AG10803 (cell line): ENCODE measurements at regions not wholly inside any gene's neighbourhood (a gene's known extent, or its start where the extent isn't known, plus 50 kb on each side); places are given as distances from the start of the nearest gene placed in this dataset.

ENCODE experiments used
- DNase-seq: peaks from one replicate; pipeline ENCODE4 v3.0.0; 2010; ENCODE audit warnings: low read depth
- H3K4me3 ChIP-seq: 2 replicates; pipeline ENCODE4 v1.5.1; 2011; ENCODE audit warnings: mild to moderate bottlenecking, low read length, control low read depth
- CTCF ChIP-seq: conservative IDR thresholded peaks from 2 replicates; pipeline ENCODE4 v1.5.1; 2011; ENCODE audit warnings: mild to moderate bottlenecking, low read length, control low read depth, inconsistent platforms

DNA sequence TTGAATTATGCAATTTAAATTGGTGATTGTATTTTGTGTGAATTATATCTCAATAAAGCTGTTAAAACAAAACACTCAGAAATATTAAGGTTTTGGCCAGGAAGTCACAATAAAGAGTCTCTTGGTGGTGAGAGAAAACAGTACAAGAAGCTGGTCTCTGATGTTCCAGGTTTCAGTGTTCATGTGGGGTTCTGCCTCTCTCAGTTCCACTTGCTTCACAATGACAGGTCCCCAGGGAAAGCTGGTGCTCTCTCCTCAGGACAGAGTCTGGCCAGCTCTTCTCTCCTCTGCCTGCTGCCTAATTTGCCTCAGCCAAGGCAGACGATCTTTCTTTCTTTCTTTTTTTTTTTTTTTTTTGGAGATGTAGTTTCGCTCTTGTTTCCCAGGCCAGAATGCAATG is 342.9 kb upstream of the PLXNA2 start:
- DNase-seq: no peak
- TF ChIP-seq CTCF: no peak
- H3K4me3 ChIP-seq: no peak overlapping the region

DNA sequence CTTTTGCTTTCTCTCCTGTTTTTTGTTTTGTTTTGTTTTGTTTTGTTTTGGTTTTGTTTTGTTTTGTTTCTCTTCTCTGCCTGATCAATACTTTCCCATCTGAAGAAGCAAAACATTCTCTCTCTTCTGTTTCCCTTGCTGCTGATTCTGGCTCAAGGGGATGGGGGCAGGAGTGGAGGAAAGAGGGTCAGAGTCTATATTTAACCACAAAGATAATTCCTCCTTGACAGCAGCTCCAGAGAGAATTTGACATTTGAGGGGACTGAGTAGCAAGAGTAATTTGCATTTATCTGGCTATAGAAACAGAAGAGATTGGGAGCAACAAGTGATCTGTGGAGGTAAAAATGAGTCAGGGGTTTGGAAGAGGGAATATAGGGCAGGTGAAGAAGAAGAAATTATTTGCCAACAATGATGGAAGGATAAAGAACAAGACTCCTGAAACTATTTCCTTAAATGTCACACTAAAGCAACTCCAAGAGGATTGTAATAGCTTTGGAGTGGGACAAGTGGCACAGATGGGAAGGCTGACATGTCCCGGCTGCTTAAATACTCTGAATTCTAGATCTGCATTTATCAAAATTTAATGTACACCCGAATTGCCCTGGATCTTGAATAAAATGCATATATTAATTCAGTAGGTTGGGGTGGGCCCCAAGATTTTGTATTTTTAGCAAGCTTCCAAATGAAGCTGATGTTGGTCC is 349.3 kb upstream of the PLXNA2 start:
- TF ChIP-seq CTCF: no peak
- no peak overlapping the region for H3K4me3 ChIP-seq
- no peak for DNase-seq

DNA sequence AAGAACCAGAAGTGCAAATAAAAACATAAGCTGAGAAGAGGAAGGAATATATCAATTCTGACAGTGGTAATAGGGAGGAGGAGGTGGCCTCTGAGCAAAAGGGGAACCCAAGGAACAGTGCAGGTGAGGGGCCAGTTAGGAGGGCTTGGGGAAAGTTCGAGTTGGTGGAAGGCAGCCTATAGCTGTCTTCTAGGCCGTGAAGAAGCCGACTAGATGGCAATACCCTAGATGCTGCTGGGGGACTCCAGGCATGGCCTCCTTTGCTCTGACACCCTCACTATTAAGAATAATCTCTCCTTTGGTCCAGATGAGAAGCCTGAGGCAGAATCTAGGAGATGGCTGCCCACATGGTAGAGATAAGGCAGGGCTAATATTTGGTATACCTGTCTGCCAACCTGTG is 351.1 kb upstream of the PLXNA2 start:
- H3K4me3 ChIP-seq: no peak overlapping the region
- TF ChIP-seq CTCF: no peak
- no peak for DNase-seq

GRCh38 chr1:208595745-208596144 is 351.6 kb upstream of the PLXNA2 start:
- no peak for TF ChIP-seq CTCF
- H3K4me3 ChIP-seq: no peak overlapping the region
- DNase-seq: peak; percentile 75

DNA sequence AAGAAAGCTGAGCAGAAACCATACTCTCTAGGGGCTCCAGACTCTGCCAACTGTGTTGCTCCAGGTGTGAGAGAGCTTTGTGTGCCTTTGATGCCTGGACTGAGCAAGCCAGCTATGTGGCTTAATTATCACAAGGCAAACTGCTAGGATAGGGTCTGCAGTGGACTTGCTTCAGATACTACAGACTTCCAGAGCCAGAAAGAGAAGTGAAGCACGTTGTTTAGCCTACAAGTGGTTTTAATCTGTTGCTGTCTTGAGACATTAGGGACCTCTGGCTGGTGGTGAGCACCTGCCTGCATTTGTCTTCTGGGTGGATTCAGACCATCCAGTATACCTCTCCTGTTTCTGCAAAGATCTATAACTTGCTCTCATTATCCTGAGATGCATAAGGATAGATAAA is 353.4 kb upstream of the PLXNA2 start:
- no peak overlapping the region for H3K4me3 ChIP-seq
- no peak for TF ChIP-seq CTCF
- no peak for DNase-seq

- H3K4me3 ChIP-seq: no peak overlapping the region
- TF ChIP-seq CTCF: no peak
- no peak for DNase-seq
These were observed 353.8 kb upstream of the PLXNA2 start for GRCh38 chr1:208598021-208598420.

GRCh38 chr1:208599063-208599462 is 354.9 kb upstream of the PLXNA2 start:
- TF ChIP-seq CTCF: no peak
- no peak for DNase-seq
- no peak overlapping the region for H3K4me3 ChIP-seq
